Kidney (tissue), 13 donors: ENCODE measurements at regions not wholly inside any gene's neighbourhood (a gene's known extent, or its start where the extent isn't known, plus 50 kb on each side); places are given as distances from the start of the nearest gene placed in this dataset.

Experiments used
- DNase-seq, 5 donors: peaks; one replicate each; pipeline ENCODE4 v3.0.0-alpha.2; 2013 to 2020
- FAIRE-seq: peaks from 2 replicates; lab custom pipeline; 2012; peaks lifted over from hg19 to GRCh38; lab: Jason Lieb, UNC
- H3K27ac ChIP-seq, 2 donors: one replicate each; pipeline ENCODE4 v1.7.0; 2013; ENCODE audit warnings: low read depth in 2 of 2, low read length in 2 of 2, inconsistent platforms in 1 of 2
- H3K27me3 ChIP-seq: one replicate; pipeline ENCODE4 v1.7.1; 2013; ENCODE audit warnings: low read length, inconsistent platforms; ENCODE audit not compliant: control insufficient read depth, insufficient read depth
- H3K36me3 ChIP-seq, 3 donors: one replicate each; pipeline versions ENCODE4 v1.7.0 to v1.7.1; 2013; ENCODE audit warnings: low read length in 3 of 3, control low read depth in 1 of 3, inconsistent platforms in 1 of 3; ENCODE audit not compliant: insufficient read depth in 3 of 3, control insufficient read depth in 2 of 3
- H3K4me1 ChIP-seq, 3 donors: one replicate each; pipeline versions ENCODE4 v1.7.0 to v1.7.1; 2013; ENCODE audit warnings: low read length in 3 of 3, inconsistent platforms in 1 of 3, low read depth in 1 of 3; ENCODE audit not compliant: control insufficient read depth in 2 of 3, insufficient read depth in 2 of 3
- H3K4me3 ChIP-seq, 3 donors: one replicate each; pipeline versions ENCODE4 v1.7.0 to v1.8.1; 2013; ENCODE audit warnings: low read length in 3 of 3, control low read depth in 1 of 3, inconsistent platforms in 1 of 3
- H3K9ac ChIP-seq, 3 donors: one replicate each; pipeline versions ENCODE4 v1.7.0 to v1.7.1; 2013; ENCODE audit warnings: low read length in 3 of 3, control low read depth in 1 of 3, inconsistent platforms in 1 of 3
- H3K9me3 ChIP-seq, 3 donors: one replicate each; pipeline versions ENCODE4 v1.7.0 to v1.7.1; 2013; ENCODE audit warnings: low read length in 3 of 3, control low read depth in 1 of 3, inconsistent platforms in 1 of 3; ENCODE audit not compliant: control insufficient read depth in 2 of 3, insufficient read depth in 1 of 3
- intact Hi-C: fragments of 100-400 bp; cut with DNase I; formaldehyde crosslinking; loops from one replicate; pipeline ENCODE4 v1.11.1; 2022
- TF ChIP-seq, protein P1 (sequence below): IDR thresholded peaks from 3 replicates; pipeline ENCODE4 v1.5.1; 2012; ENCODE audit warnings: mild to moderate bottlenecking, moderate library complexity, borderline replicate concordance; ENCODE audit not compliant: insufficient read depth; ENCODE audit errors: extremely low read depth
- donor health status: control.
- donor health status: control.
- donor health status: control.
- donor health status: control.
- donor health status: control.
- donor health status: DM: yes; HTN: yes; CAD: no.
- donor health status: Normal renal cell carcinoma (clear cell type).

GRCh38 chr16:11405331-11406176 lies 60.3 kb downstream of the RMI2 start:
- H3K27me3 ChIP-seq: no peaks in the 10 kb centered on the region
- H3K36me3 ChIP-seq: no peaks in the 10 kb centered on the region
- peak in 1 of 5 donors; percentile 45 for DNase-seq
- TF ChIP-seq, protein P1, sequence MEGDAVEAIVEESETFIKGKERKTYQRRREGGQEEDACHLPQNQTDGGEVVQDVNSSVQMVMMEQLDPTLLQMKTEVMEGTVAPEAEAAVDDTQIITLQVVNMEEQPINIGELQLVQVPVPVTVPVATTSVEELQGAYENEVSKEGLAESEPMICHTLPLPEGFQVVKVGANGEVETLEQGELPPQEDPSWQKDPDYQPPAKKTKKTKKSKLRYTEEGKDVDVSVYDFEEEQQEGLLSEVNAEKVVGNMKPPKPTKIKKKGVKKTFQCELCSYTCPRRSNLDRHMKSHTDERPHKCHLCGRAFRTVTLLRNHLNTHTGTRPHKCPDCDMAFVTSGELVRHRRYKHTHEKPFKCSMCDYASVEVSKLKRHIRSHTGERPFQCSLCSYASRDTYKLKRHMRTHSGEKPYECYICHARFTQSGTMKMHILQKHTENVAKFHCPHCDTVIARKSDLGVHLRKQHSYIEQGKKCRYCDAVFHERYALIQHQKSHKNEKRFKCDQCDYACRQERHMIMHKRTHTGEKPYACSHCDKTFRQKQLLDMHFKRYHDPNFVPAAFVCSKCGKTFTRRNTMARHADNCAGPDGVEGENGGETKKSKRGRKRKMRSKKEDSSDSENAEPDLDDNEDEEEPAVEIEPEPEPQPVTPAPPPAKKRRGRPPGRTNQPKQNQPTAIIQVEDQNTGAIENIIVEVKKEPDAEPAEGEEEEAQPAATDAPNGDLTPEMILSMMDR: peak; percentile 56
- no peak overlapping the region for H3K9ac ChIP-seq
- no peak overlapping the region for H3K4me3 ChIP-seq
- intact Hi-C loops: loop anchor here (10.0 kb wide), 1 partner anchor 119 kb away; a partner anchor contains a TSS
- H3K4me1 ChIP-seq: peaks cover 0 to 3% (median 0%) of the 10 kb centered on the region in 3 donors
- no peak for FAIRE-seq
- H3K9me3 ChIP-seq: no peaks in the 10 kb centered on the region
- H3K27ac ChIP-seq: no peak overlapping the region

DNA sequence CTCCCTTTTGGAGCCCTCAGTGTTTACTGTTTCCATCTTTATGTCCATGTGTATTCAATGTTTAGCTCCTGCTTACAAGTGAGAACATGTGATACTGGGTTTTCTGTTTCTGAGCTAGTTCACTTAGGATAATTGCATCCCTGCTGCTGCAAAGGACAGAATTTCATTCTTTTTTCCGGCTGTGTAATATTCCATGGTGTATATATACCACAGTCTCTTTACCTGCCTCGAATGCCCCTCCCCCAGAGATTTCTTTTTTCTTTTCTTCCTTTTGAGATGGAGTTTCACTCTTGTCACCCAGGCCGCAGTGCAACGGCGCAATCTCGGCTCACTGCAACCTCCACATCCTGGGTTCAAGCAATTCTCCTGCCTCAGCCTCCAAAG lies 60.9 kb downstream of the RMI2 start:
- Histone ChIP-seq H3K9me3 (no peaks in the 10 kb centered on the region), H3K9ac (no peak overlapping the region), H3K27me3 (no peaks in the 10 kb centered on the region), H3K27ac (no peak overlapping the region), H3K36me3 (no peaks in the 10 kb centered on the region), H3K4me1 (peaks cover 0 to 3% (median 0%) of the 10 kb centered on the region in 3 donors), H3K4me3 (no peak overlapping the region)
- TF ChIP-seq, protein P1: no peak
- no peak for FAIRE-seq
- no peak for DNase-seq
- intact Hi-C loops: loop anchor here (10.0 kb wide), 1 partner anchor 119 kb away; a partner anchor contains a TSS

DNA sequence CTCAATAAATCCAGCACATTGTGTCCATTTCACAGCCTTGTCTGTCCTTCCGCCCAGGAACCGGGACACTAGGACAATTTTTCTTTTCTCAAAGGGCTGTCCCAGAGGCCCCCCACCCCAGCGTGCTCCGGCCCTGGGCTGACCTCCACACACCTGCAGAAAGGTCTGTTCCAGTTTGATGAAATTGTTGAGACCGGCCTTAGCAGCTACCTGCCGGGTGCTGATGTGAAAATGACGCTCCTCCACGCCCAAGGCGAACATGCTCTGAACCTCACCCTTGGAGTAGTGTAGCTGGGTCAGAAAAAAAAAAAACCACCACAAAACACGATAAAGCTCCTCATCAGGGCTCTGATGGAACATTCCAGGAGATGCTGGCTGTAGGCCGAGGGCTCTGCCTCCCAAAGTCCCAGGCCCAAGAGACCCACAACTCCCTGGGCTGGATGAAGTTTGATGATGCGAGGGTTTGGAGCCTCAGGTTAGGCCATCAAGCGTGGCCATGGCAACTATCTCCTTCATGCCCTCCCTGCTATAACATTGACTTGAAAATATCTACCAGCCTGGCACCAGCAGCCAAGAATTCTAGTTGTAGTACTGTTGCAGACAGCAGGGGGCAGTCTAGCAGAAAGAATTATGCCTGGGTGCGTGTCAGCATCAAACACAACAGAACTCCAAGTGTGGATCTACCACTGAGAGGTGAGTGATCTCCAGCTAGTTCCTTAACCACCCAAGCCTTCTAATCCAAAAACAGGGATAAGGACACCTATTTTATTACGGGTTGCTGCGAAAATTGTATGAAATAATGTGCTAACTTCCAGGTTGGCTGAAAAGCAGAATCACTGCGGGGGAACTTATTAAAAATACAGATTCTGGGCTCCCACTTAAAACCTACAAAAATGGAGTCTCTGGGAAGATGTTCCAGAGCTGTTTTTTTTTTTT lies 62.1 kb downstream of the RMI2 start:
- TF ChIP-seq, protein P1: peak; percentile 83
- H3K27ac ChIP-seq: no peak overlapping the region
- intact Hi-C loops: loop anchor here (10.0 kb wide), 1 partner anchor 117 kb away; a partner anchor contains a TSS
- FAIRE-seq (no peak), DNase-seq (peak; percentile 28 to 77 (median 73))
- no peaks in the 10 kb centered on the region for H3K36me3 ChIP-seq
- H3K9ac ChIP-seq: no peak overlapping the region
- no peaks in the 10 kb centered on the region for H3K4me1 ChIP-seq
- no peaks in the 10 kb centered on the region for H3K27me3 ChIP-seq
- no peaks in the 10 kb centered on the region for H3K9me3 ChIP-seq
- H3K4me3 ChIP-seq: no peak overlapping the region
